ENCODE measurements at regions not wholly inside any gene's neighbourhood (a gene's known extent, or its start where the extent isn't known, plus 50 kb on each side); places are given as distances from the start of the nearest gene placed in this dataset.

DNA sequence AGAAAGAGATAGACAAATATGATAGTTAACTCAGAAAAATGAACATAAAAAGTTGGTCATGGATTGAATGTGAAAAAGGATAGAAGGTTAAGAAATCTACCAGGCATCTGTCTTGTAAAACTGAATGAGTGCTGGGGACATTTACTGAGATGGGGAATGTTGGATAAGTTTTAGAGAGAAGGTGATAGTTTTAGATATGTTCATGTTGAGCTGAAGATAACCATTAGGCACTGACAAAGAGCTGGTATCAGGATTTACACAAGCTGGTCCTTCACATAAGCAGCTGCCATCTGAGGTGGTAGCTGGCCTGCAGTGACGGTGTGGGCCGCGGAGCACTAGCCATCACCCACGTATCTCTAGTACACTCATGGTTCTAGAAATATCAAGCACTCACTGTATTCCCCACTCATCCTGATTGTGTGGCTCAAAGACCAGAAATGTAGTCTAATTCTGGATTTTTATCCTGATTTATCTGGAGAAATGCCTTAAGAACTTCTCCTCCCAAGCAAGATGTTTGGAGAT, 194.4 kb upstream of the KCNJ16 start:
- TF ChIP-seq EZH2 (IDR thresholded peaks at IDR 0.05) (no peak), POLR2AphosphoS5 (IDR thresholded peaks at IDR 0.05; ENCODE audit: borderline replicate concordance, low read depth, low read length) (no peak), FOXP2 (optimal IDR thresholded peaks at IDR 0.05; ENCODE audit: control extremely low read depth, extremely low read length, insufficient read depth) (no peak)
